ENCODE measurements at regions not wholly inside any gene's neighbourhood (a gene's known extent, or its start where the extent isn't known, plus 50 kb on each side); places are given as distances from the start of the nearest gene placed in this dataset.
"Not testable (repeated sequence)": the region's sequence is repeated elsewhere in the genome, so short reads cannot be mapped to it uniquely, and the experiment has no call there.

DNA sequence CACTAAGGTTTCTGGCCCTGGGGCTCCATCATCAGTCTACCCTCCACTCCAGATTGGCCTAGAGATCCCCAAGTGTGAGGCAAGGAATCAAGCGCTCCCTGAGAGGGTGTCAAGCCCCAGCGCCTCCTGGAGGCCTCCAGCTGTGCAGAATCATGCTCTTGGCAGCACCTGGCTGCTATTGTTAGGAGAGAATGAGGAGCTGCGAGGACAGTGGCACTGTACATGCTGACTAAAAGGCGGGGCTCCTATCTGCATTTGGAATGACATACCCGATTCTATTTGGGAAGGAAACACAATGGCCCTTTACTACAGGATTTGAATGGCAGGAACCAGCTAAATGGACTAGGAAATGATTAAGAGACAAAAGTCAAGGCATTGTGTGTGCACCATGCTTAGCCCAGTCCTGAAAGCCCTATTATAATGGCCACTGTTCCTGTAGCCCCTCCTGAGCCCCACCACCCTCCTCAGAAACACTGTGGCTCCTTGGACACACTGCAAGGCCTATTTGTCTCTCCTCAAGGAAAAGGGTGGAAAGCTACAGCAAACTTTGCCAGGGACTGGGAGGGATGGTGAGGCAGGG lies 106.1 kb downstream of the KBTBD2 start:
- DNase-seq (ENCODE audit: extremely low spot score); POLR2A ChIA-PET: not testable (repeated sequence)
- CTCF ChIA-PET, result interaction anchor here (0.6 kb wide), 1 partner anchor 249 kb away, joined by 3 read pairs; no protein-coding TSS in a partner anchor

DNA sequence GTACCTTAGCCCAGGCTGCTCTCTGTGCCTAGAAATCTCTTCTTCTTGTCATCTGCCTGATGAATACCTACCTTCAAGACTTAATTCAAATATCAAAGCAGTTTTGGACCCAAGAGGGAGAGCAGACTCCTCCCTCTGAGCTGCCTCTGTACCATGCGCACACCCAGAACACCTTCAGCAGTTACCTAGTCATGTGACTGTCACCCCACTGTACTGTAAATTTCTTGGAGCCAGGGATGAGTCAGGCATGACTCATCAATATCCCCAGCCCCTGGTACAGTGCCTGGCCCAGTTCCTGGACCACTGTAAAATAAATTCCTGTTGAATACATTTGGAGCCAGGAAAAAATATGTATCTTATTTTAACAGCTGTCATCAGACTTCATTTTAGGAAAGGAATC lies 111.7 kb downstream of the KBTBD2 start:
- POLR2A ChIA-PET; CTCF ChIA-PET; DNase-seq (ENCODE audit: extremely low spot score): not testable (repeated sequence)

DNA sequence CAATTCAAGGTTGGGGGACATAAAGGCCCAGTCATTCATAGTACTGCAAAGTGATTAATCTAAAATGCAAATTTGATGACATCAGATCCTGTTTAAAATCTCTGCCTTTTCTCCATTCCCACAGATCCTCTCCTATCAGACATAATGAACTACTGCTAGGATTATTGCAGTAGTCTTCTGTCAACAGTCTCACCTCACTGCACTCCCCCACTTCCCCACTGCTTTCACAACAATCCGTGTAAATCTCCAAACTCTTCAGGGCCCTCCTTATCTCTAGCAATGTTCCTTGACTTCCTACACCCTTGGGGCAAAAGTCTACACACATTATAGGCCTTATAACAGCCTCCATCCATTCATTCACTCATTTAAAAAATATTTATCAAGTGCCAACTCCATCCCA lies 112.4 kb downstream of the KBTBD2 start:
- DNase-seq (ENCODE audit: extremely low spot score), result no peak
- ChIA-PET POLR2A (no interaction called here), CTCF (no interaction called here)
- TF ChIP-seq BHLHE40 (IDR thresholded peaks at IDR 0.05; ENCODE audit: borderline replicate concordance) (no peak), LEF1 (IDR thresholded peaks at IDR 0.05; ENCODE audit: borderline replicate concordance) (no peak), TARDBP (IDR thresholded peaks at IDR 0.05) (no peak), FOXK2 (IDR thresholded peaks at IDR 0.05) (no peak), HDGF (IDR thresholded peaks at IDR 0.05; ENCODE audit: borderline replicate concordance) (no peak), SP1 (IDR thresholded peaks at IDR 0.05) (no peak), ZNF384 (IDR thresholded peaks at IDR 0.05) (no peak), FOXA1 (IDR thresholded peaks at IDR 0.05) (no peak), NFRKB (IDR thresholded peaks at IDR 0.05) (no peak), FOXM1 (IDR thresholded peaks at IDR 0.05; ENCODE audit: borderline replicate concordance) (no peak), ARNT (IDR thresholded peaks at IDR 0.05) (no peak), ELF4 (IDR thresholded peaks at IDR 0.05) (no peak), CTBP1 (IDR thresholded peaks at IDR 0.05; ENCODE audit: borderline replicate concordance) (no peak), L3MBTL2 (conservative IDR thresholded peaks at IDR 0.05) (no peak), SUZ12 (IDR thresholded peaks at IDR 0.05) (no peak)
- TF ChIP-seq, protein P1, sequence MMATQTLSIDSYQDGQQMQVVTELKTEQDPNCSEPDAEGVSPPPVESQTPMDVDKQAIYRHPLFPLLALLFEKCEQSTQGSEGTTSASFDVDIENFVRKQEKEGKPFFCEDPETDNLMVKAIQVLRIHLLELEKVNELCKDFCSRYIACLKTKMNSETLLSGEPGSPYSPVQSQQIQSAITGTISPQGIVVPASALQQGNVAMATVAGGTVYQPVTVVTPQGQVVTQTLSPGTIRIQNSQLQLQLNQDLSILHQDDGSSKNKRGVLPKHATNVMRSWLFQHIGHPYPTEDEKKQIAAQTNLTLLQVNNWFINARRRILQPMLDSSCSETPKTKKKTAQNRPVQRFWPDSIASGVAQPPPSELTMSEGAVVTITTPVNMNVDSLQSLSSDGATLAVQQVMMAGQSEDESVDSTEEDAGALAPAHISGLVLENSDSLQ (IDR thresholded peaks at IDR 0.05), result no peak

DNA sequence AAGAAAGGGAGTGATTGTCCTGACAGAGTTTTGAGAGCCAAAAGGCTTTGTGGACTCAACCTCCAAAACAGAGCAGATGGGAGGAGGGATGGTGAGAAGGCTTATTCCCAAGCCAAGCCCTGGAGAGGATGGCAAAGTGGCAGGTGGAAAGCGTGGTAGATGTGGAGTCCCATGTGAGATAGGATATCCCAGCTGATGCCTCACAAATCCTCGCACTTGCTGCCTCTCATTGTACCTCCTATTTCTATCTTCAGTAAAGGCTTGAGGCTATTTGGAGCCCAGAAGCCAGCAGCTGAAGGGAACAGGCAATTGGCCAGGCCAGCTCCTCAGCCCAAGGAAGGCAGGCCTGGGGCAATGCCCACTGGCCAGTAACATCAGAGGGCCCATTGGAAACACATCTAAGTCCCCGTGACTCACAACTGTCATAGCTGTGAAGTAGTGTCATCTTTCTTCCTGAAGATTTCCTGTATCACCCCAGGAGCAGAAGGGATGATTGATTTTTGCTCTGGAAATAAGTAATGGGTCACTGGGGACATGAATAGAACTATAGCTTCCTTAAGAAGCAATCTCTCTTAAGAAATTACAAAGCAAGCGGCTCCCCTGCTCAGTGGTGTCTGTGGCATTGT lies 114.4 kb downstream of the KBTBD2 start:
- DNase-seq (ENCODE audit: extremely low spot score); POLR2A ChIA-PET: not testable (repeated sequence)
- CTCF ChIA-PET, result interaction anchor here (0.6 kb wide), 1 partner anchor 994 kb away, joined by 3 read pairs; no protein-coding TSS in a partner anchor

DNA sequence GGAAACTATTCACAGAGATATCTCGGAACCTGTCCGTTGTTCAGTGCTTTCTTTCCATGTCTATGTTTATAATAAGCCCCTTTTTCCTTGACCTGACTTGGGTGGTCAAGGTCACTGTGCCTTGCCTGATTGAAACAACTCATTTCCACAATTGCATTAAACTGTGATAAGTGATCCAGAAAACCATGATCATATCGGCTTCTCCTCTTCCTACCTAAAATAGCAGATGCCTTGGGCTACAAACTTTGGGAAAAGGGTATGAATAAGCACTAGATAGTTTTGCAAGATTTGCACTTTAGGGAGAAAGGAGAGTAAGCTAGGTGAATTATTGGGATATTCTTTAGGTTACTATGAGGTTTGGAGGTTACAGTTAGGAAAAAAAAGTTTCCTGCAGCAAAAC lies 115.2 kb downstream of the KBTBD2 start:
- POLR2A ChIA-PET, CTCF ChIA-PET: not testable (repeated sequence)

DNA sequence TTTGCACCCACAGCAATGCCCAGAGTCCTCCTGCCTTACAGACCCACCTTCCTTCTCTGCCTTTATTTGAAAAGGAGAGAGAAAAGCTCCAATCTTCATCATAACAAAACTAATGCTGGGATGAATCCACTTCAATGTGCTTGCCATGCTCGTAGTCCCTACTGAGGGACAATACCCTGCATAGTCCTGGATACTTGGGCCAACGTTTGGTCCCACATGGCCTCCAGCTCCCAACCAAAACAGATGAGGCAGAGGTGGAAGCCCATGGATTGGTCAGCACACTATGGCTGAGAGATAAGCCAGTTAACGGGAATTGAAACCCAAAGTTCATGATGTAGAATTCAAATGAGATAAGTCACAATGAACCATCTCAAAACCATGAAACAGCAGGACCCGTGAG lies 115.8 kb downstream of the KBTBD2 start:
- DNase-seq (ENCODE audit: extremely low spot score); CTCF ChIA-PET; POLR2A ChIA-PET: not testable (repeated sequence)

More for the DNA sequence above, 115.2 kb downstream of the KBTBD2 start:
- not testable (repeated sequence) for DNase-seq (ENCODE audit: extremely low spot score)

DNA sequence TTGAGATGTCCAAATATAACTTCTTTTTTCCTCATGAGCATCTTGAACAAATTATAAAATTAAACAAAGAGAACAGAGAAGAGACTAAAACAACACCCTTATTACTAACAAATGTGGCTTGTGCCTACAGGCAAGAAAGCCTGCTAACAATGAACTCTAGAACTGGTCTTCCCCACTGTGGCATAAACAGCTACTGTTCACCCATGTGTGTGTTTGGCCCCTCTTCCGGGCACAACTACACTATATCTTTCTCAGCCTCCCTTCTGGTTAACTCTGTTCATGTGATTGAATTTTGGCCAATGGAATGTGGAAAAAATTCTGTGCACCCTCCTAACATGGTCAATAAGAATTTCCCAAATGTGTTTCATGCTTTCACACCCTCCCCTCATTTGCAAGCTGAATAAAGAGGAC lies 117.0 kb downstream of the KBTBD2 start:
- no peak for DNase-seq (ENCODE audit: extremely low spot score)
- TF ChIP-seq, protein P1 (IDR thresholded peaks at IDR 0.05), result no peak
- TF ChIP-seq CTBP1 (IDR thresholded peaks at IDR 0.05; ENCODE audit: borderline replicate concordance) (no peak), ARNT (IDR thresholded peaks at IDR 0.05) (no peak), ZNF384 (IDR thresholded peaks at IDR 0.05) (no peak), HDGF (IDR thresholded peaks at IDR 0.05; ENCODE audit: borderline replicate concordance) (no peak), FOXM1 (IDR thresholded peaks at IDR 0.05; ENCODE audit: borderline replicate concordance) (no peak), LEF1 (IDR thresholded peaks at IDR 0.05; ENCODE audit: borderline replicate concordance) (no peak), ELF4 (IDR thresholded peaks at IDR 0.05) (no peak), FOXK2 (IDR thresholded peaks at IDR 0.05) (no peak), FOXA1 (IDR thresholded peaks at IDR 0.05) (no peak), SP1 (IDR thresholded peaks at IDR 0.05) (no peak), TARDBP (IDR thresholded peaks at IDR 0.05) (no peak), SUZ12 (IDR thresholded peaks at IDR 0.05) (no peak), L3MBTL2 (conservative IDR thresholded peaks at IDR 0.05) (no peak), BHLHE40 (IDR thresholded peaks at IDR 0.05; ENCODE audit: borderline replicate concordance) (no peak), NFRKB (IDR thresholded peaks at IDR 0.05) (no peak)
- ChIA-PET CTCF (no interaction called here), POLR2A (no interaction called here)

DNA sequence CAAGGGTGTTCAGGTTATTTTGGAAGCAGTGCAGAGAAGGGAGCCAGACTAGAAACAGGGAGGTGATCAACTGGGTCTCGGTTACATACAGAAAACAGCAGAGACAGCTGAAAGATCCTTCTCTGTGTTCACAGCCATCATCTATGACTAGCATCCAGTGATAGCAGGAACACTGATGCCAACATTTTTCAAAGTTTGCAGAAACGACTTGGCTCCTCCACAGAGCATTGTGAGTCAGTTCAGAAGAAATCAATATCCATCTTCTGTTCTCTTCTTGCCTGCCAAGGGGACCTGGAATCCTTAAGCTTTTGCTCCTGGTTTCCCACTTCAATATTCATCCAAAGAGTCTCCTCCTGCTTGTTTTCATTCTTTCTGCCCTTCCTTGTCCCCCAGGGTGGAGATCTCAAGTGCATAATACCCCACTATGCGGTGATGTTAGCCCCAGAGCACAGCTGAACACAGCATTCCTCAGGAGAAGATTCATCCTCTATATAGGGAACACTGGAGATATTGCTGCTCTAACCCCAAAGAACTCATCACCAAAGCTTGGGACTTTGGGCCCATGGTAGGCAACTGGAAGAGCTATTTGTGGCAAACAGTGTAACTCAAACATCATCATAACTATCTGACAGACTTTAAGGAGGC lies 122.6 kb downstream of the KBTBD2 start:
- CTCF ChIA-PET; POLR2A ChIA-PET; DNase-seq (ENCODE audit: extremely low spot score): not testable (repeated sequence)

DNA sequence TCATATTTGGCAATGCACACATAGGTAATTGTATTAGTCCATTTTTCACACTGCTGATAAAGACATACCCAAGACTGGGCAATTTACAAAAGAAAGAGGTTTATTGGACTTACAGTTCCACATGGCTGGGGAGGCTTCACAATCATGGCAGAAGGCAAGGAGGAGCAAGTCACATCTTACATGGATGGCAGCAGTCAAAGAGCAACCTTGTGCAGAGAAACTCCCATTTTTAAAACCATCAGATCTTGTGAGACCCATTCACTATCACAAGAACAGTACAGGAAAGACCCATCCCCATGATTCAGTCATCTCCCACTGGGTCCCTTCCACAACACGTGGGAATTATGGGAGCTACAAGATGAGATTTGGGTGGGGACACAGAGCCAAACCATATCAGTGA lies 123.2 kb downstream of the KBTBD2 start:
- CTCF ChIA-PET, POLR2A ChIA-PET: not testable (repeated sequence)

DNA sequence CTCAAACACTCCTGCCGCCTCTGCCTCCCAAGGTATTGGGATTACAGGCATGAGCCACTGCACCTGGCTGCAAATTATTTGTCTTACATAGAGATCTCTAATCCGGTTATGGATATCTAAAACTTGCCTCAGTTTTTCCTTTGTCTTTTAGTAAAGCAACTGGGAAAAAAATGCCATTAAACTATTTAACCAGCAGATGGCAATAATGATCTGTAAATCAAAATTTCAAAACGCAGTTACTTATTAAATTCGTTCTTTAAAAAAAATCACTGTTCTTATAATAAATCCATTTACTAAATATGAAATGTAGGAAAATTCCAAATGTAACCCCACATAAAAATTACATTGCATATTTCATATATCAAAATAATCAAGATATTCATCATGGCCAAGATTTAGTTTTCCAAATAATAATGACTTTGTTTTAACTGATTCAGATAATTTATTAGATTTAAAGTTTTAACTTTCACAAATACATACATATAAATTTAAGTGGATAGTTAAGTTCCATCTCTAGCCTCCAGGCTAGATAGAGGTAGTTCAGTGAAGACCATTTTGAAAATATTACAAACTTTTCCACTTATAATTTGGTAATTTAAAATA lies 125.8 kb downstream of the KBTBD2 start:
- POLR2A ChIA-PET; DNase-seq (ENCODE audit: extremely low spot score): not testable (repeated sequence)
- CTCF ChIA-PET, result interaction anchor here (0.8 kb wide), 1 partner anchor 75 kb away, joined by 3 read pairs; no protein-coding TSS in a partner anchor

More for the DNA sequence above, 123.2 kb downstream of the KBTBD2 start:
- DNase-seq (ENCODE audit: extremely low spot score), result not testable (repeated sequence)
